Spleen (tissue), 11 donors: ENCODE measurements at regions not wholly inside any gene's neighbourhood (a gene's known extent, or its start where the extent isn't known, plus 50 kb on each side); places are given as distances from the start of the nearest gene placed in this dataset.
"Not testable (repeated sequence)": the region's sequence is repeated elsewhere in the genome, so short reads cannot be mapped to it uniquely, and the experiment has no call there.

Experiments used
- DNase-seq: peaks from one replicate; pipeline ENCODE4 v3.0.0-alpha.2; 2020
- H3K27ac ChIP-seq, 8 donors: fragments of 200-600 bp; sonication (generic) in 7 of 8; 1 replicate in 4 of 8; 2 replicates in 4 of 8; pipeline versions ENCODE4 v1.5.0 to v1.8.0; 2016 to 2021; ENCODE audit warnings: inconsistent platforms in 4 of 8, mild to moderate bottlenecking in 4 of 8, moderate library complexity in 1 of 8
- H3K27me3 ChIP-seq, 7 donors: fragments of 200-600 bp; sonication (generic) in 6 of 7; replicated peaks in 1 of 7; 1 replicate in 4 of 7; 2 replicates in 3 of 7; pipeline versions ENCODE4 v1.5.0 to v1.8.0; 2016 to 2021; ENCODE audit warnings: inconsistent platforms in 3 of 7, mild to moderate bottlenecking in 1 of 7
- H3K36me3 ChIP-seq, 6 donors: fragments of 200-600 bp; sonication (generic) in 5 of 6; 1 replicate in 4 of 6; 2 replicates in 2 of 6; pipeline versions ENCODE4 v1.5.0 to v1.8.0; 2016 to 2021; ENCODE audit warnings: inconsistent platforms in 2 of 6
- H3K4me1 ChIP-seq, 6 donors: fragments of 200-600 bp; sonication (generic) in 5 of 6; 1 replicate in 3 of 6; 2 replicates in 3 of 6; pipeline versions ENCODE4 v1.5.0 to v1.8.0; 2016 to 2021; ENCODE audit warnings: inconsistent platforms in 3 of 6
- H3K4me3 ChIP-seq, 8 donors: fragments of 200-600 bp; sonication (generic) in 7 of 8; 1 replicate in 4 of 8; 2 replicates in 4 of 8; pipeline versions ENCODE4 v1.5.0 to v1.8.0; 2016 to 2021; ENCODE audit warnings: inconsistent platforms in 4 of 8, mild to moderate bottlenecking in 4 of 8, moderate library complexity in 2 of 8
- H3K9me3 ChIP-seq, 8 donors: fragments of 200-600 bp; sonication (generic) in 7 of 8; 1 replicate in 4 of 8; 2 replicates in 4 of 8; pipeline versions ENCODE4 v1.5.0 to v1.8.0; 2016 to 2021; ENCODE audit warnings: inconsistent platforms in 4 of 8
- POLR2A ChIP-seq, 3 donors: fragments of 450-650 bp; IDR thresholded peaks; one replicate each; pipeline ENCODE4 v1.5.1; 2017; ENCODE audit warnings: antibody characterized with exemption in 3 of 3, mild to moderate bottlenecking in 1 of 3
- POLR2AphosphoS5 ChIP-seq, 3 donors: sonication (generic); formaldehyde crosslinking; IDR thresholded peaks; one replicate each; pipeline ENCODE4 v1.5.1; 2017; ENCODE audit warnings: antibody characterized with exemption in 3 of 3
- WGBS, 5 donors: extraction: QIAGEN DNeasy Blood & Tissue Kit in 3 of 5; methylation state at CpG; one replicate each; pipeline versions ENCODE4 v1.1.5 to v1.1.7; 2013 to 2018; 5-methylcytosine and 5-hydroxymethylcytosine counted together
- intact Hi-C: fragments of 100-400 bp; cut with DNase I; formaldehyde crosslinking; loops from one replicate; pipeline ENCODE4 v1.15.0; 2023; ENCODE audit warnings: low total_unique reads
- TF ChIP-seq, protein P1 (sequence below), 11 experiments: fragments of 200-600 bp in 7 of 11; fragments of 450-650 bp in 4 of 11; sonication (generic) in 4 of 11; IDR thresholded peaks in 8 of 11; conservative IDR thresholded peaks in 3 of 11; 1 replicate in 7 of 11; 2 replicates in 4 of 11; pipeline versions ENCODE4 v1.4.0 to v1.8.0; 2016 to 2021; ENCODE audit warnings: antibody characterized with exemption in 11 of 11, inconsistent platforms in 4 of 11, mild to moderate bottlenecking in 1 of 11
- donor health status: healthy with polysubstance abuse.
- donor health status: DM: no; HTN: no; CAD: no; lungs with moderate emphysema.
- donor health status: DM: no; HTN: no; CAD: no.
- donor health status: Bipolar disorder and iron deficiency.
- donor health status: healthy.
- donor health status: DM: no; HTN: no; CAD: no.
- donor health status: DM: yes; HTN: yes; CAD: no.

DNA sequence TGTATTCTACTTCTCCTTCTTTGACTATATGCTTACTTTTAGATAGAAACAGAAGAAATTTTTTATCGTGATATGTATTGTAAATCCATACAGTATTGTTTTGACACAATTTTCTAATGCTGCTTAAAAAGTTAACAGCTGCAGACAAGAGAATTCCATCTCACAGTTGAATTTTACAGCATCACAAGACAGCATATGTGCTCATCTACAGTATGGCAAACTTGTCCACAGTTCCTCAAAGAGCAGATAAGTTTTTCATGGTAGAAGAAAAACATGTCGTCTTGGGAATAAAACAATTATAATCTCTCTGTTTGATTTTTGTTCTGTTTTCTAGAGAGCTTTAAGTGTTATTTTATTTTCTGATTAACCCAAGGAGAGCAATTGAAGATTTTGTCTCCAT, 438.5 kb upstream of the NUDT12 start:
- no peak overlapping the region for H3K27ac ChIP-seq
- H3K36me3 ChIP-seq, result no peaks in the 10 kb centered on the region
- H3K4me3 ChIP-seq, result no peak overlapping the region
- peaks cover 0 to 11% (median 0%) of the 10 kb centered on the region in 8 donors for H3K9me3 ChIP-seq
- WGBS, 5 donors, result 83 to 86% (median 84%) methylated on average over 2 of the region's 2 CpGs
- no peaks in the 10 kb centered on the region for H3K27me3 ChIP-seq
- DNase-seq, result no peak
- TF ChIP-seq, protein P1, sequence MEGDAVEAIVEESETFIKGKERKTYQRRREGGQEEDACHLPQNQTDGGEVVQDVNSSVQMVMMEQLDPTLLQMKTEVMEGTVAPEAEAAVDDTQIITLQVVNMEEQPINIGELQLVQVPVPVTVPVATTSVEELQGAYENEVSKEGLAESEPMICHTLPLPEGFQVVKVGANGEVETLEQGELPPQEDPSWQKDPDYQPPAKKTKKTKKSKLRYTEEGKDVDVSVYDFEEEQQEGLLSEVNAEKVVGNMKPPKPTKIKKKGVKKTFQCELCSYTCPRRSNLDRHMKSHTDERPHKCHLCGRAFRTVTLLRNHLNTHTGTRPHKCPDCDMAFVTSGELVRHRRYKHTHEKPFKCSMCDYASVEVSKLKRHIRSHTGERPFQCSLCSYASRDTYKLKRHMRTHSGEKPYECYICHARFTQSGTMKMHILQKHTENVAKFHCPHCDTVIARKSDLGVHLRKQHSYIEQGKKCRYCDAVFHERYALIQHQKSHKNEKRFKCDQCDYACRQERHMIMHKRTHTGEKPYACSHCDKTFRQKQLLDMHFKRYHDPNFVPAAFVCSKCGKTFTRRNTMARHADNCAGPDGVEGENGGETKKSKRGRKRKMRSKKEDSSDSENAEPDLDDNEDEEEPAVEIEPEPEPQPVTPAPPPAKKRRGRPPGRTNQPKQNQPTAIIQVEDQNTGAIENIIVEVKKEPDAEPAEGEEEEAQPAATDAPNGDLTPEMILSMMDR (IDR thresholded peaks at IDR 0.05 in 8 of 11, conservative IDR thresholded peaks at IDR 0.05 in 3 of 11), result no peak
- TF ChIP-seq POLR2A (IDR thresholded peaks at IDR 0.05) (no peak), POLR2AphosphoS5 (IDR thresholded peaks at IDR 0.05) (no peak)
- H3K4me1 ChIP-seq, result no peaks in the 10 kb centered on the region
- intact Hi-C loops, result no loop called here

DNA sequence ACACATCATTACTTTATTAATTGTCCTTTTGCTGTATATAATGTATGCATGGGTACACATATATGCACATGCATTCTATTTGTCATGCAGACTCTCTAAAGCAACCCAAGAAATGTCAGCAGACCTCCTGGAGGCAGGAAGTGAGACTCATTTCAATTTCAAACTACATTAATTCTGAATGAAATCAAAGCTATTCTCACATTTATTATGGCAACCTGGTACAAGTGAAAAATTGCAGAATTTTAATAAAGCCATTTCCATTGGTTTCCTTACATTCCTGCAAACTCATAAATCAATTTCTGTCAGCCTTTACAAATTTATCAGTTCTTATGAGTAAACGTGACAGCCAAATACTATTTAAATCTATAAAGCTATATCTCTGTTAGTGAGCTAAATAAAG, 430.4 kb upstream of the NUDT12 start:
- no peak for DNase-seq
- Histone ChIP-seq H3K4me3 (no peak overlapping the region), H3K4me1 (no peaks in the 10 kb centered on the region), H3K27ac (no peak overlapping the region), H3K36me3 (no peaks in the 10 kb centered on the region), H3K27me3 (no peaks in the 10 kb centered on the region), H3K9me3 (peaks cover 0 to 11% (median 3%) of the 10 kb centered on the region in 8 donors)
- intact Hi-C loops, result no loop called here
- TF ChIP-seq POLR2A (IDR thresholded peaks at IDR 0.05), result no peak
- TF ChIP-seq, protein P1 (IDR thresholded peaks at IDR 0.05 in 8 of 11, conservative IDR thresholded peaks at IDR 0.05 in 3 of 11), result no peak
- TF ChIP-seq POLR2AphosphoS5 (IDR thresholded peaks at IDR 0.05), result no peak
- 56 to 70% (median 61%) methylated on average over 1 of the region's 1 CpG for WGBS, 5 donors

DNA sequence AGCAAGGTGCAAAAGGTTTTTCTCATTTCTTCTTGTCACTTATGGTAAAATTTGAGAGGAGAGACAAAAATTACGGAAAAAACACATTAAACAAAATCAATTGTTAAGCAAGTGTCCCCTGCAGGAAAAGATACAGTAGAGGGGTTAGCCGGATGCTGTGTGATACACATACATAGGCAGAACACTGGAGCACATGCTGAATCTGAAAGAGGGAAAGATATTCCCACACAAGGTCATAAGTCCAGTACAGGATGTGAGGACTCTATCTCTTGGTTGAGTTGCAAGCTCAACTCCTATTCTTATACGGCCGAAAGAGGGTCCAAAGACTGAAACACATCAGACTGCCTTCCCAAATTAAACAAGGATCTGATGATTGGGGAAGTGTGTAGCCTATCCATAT, 427.5 kb upstream of the NUDT12 start:
- H3K27me3 ChIP-seq, result no peaks in the 10 kb centered on the region
- H3K27ac ChIP-seq, result no peak overlapping the region
- H3K36me3 ChIP-seq, result no peaks in the 10 kb centered on the region
- TF ChIP-seq POLR2AphosphoS5 (IDR thresholded peaks at IDR 0.05), result no peak
- no peak overlapping the region for H3K4me3 ChIP-seq
- intact Hi-C loops, result no loop called here
- WGBS, 5 donors, result 63 to 85% (median 81%) methylated on average over 4 of the region's 4 CpGs
- no peaks in the 10 kb centered on the region for H3K4me1 ChIP-seq
- H3K9me3 ChIP-seq, result peaks cover 0 to 11% (median 0%) of the 10 kb centered on the region in 8 donors
- no peak for DNase-seq

DNA sequence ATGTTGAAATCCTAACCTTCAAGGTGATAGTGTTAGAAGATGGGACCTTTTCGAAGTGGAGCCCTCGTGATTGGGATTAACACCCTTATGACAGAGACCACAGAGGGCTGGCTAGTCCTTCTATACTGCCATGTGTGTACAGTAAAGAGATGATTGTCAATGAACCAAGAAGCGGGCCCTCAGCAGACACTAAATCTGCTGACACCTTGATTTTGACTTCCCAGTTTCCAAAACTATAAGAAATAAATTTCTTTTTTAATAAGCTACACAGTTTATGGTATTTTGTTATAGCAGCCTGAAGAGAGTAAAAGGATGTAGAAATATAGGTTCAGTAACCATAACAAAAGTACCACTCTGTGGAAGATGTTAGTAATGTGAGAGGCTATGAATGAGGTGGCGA, 419.0 kb upstream of the NUDT12 start:
- Histone ChIP-seq H3K27me3 (no peaks in the 10 kb centered on the region), H3K27ac (no peak overlapping the region), H3K4me3 (no peak overlapping the region), H3K36me3 (no peaks in the 10 kb centered on the region), H3K4me1 (no peaks in the 10 kb centered on the region), H3K9me3 (peaks cover 0 to 4% (median 1%) of the 10 kb centered on the region in 8 donors)
- intact Hi-C loops, result no loop called here
- TF ChIP-seq POLR2AphosphoS5 (IDR thresholded peaks at IDR 0.05) (no peak), POLR2A (IDR thresholded peaks at IDR 0.05) (no peak)
- TF ChIP-seq, protein P1 (IDR thresholded peaks at IDR 0.05 in 8 of 11, conservative IDR thresholded peaks at IDR 0.05 in 3 of 11), result no peak
- 75 to 87% (median 80%) methylated on average over 4 of the region's 4 CpGs for WGBS, 5 donors
- DNase-seq, result no peak

DNA sequence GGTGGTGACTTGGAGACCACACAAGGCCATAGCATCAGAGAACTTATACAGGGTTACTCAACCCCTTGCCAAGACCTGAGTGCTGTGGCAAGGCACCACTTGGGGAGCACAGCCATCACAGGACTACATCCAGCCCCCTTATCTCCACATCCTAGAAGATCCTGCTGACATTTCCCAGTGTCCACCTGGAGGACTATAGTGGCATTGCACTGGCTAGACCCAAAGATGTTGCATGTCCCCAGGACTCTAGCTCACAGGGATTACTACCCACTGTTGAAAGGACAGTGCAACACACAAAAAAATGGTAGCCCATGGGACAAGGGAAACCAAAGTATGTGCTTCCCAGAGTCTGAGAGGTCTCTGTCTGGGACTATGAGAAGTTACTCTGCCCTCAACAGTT, 411.1 kb upstream of the NUDT12 start:
- no peaks in the 10 kb centered on the region for H3K4me1 ChIP-seq
- H3K27me3 ChIP-seq, result no peaks in the 10 kb centered on the region
- no peak for DNase-seq
- no peak overlapping the region for H3K4me3 ChIP-seq
- no peak overlapping the region for H3K27ac ChIP-seq
- intact Hi-C loops, result no loop called here
- no peak for TF ChIP-seq POLR2A (IDR thresholded peaks at IDR 0.05)
- TF ChIP-seq POLR2AphosphoS5 (IDR thresholded peaks at IDR 0.05), result no peak
- TF ChIP-seq, protein P1 (IDR thresholded peaks at IDR 0.05 in 8 of 11, conservative IDR thresholded peaks at IDR 0.05 in 3 of 11), result no peak
- no peaks in the 10 kb centered on the region for H3K36me3 ChIP-seq
- peaks cover 0 to 44% (median 26%) of the 10 kb centered on the region in 8 donors for H3K9me3 ChIP-seq

DNA sequence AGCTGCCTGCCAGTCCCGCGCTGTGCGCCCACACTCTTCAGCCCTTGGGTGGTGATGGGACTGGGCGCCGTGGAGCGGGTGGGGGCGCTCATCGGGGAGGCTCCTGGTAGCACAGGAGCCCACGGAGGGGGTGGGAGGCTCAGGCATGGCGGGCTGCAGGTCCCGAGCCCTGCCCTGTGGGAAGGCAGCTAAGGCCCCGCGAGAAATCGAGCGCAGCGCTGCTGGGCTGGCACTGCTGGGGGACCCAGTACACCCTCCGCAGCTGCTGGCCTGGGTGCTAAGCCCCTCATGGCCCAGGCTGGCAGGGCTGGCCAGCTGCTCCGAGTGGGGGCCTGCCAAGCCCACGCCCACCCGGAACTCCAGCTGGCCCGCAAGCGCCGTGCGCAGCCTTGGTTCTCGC, 403.7 kb upstream of the NUDT12 start:
- H3K36me3 ChIP-seq, intact Hi-C loops, DNase-seq, H3K27me3 ChIP-seq, H3K4me1 ChIP-seq, H3K4me3 ChIP-seq, H3K27ac ChIP-seq: not testable (repeated sequence)
- H3K9me3 ChIP-seq, result peaks cover 2 to 45% (median 27%) of the 10 kb centered on the region in 8 donors
- WGBS, 5 donors, result 95 to 100% (median 97%) methylated on average over 3 to 25 of the region's 25 CpGs
